ENCODE measurements at regions not wholly inside any gene's neighbourhood (a gene's known extent, or its start where the extent isn't known, plus 50 kb on each side); places are given as distances from the start of the nearest gene placed in this dataset.

DNA sequence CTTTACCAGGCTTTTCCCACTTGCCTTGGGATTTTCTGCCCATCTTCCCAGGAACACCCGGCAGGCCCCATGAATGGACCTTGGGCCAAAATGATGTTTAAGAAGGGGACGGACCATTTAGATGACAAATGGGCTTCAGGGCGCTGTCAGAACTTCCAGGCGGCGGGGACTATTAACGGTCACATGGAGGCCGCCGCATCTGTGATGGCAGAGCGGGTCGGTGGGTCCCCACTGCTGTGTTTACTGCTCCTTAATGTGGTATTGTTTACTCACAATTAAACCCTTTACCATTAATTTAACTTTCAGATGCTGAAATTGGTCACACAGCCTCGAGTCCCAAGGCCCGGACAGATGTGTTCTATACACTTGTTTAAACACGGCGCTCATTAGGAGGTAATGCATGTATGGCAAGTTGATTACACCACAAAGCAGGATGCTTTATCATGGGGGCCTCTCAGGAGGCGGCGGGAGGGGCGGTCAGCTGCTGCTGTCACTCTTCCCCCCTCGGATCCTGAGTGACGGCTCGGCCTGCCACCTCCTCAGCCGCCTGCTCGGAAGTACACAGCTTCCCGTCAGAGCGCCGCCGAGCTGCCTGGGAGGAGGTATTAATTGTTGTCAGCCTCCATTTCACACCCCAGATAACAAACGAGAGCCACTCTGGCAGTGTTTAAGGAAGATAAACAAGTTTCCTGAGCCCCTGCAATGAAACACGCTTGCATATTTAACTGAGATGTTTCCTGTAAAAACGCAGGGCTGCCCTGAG is 83.9 kb upstream of the IRX3 start:
- DNase-seq, result peak in 1 of 56 donors; percentile 1

DNA sequence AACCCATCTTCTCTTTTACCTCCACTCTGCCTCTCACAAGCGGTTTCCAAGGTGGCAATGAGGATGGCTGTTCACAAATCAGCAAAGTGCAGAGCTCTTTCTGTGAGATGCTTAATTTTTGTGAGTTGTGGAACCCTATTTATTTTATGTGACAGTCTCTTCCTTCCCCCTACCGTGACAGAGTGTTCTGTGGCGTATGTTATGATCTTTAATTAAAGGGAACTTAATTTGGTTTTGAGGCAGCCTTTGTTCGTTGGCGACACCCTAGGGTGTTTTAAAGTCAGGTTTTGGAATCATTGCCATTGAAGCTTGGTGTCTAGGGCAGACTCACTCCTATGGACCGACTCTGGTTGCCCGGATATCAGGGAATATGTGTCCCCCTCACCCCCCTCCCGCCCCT is 83.3 kb upstream of the IRX3 start:
- DNase-seq, result no peak

DNA sequence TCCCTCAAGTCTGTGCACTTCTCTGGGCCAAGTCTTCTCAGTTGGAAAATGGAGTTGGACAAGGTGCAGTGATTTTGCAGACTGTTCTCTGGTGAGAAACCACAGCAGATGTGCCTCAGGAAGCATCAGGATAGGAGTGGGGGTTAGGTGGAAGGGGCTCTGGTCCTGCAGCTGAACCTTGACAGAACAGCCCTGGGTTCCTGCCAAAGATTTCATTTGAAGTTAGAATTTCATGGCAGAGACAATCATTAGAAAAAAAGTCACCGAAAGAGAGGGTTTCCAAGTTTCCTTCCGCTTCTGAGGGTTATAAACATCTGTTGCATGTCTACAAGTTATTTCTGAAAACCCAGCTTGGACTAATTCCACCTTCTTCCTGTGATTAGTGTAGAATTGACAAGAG is 80.4 kb upstream of the IRX3 start:
- no peak for DNase-seq

DNA sequence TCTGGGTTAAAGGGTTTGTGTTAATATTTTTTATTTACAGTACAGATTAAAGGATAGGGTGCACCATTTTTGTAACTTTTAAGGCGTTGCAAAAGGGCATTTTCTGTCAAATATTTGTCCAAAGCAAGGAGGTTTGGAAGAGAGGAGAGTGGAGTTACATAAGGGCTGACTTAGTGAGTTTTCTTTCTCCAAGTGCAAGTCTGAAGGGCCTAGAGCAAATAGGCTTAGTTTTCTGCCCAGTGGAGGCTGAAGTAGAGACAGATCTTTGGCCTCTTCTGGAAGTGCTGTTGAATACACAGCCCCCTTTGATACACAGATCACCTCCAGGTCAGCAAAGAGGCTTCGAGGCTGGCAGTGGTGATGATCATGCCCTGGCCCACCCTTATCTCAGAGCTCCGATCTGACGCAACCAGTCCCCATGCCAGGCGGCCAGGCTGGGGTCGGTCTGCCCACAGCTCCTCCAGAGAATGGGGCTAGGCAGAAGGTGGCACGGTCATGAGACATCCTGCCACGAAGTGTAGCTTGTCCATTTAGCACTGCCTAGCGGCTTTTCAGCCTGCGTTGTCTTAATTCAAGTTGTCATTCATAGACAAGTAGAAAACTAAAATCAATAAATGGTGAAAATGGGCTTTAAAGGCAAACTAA is 79.5 kb upstream of the IRX3 start:
- DNase-seq, result no peak

DNA sequence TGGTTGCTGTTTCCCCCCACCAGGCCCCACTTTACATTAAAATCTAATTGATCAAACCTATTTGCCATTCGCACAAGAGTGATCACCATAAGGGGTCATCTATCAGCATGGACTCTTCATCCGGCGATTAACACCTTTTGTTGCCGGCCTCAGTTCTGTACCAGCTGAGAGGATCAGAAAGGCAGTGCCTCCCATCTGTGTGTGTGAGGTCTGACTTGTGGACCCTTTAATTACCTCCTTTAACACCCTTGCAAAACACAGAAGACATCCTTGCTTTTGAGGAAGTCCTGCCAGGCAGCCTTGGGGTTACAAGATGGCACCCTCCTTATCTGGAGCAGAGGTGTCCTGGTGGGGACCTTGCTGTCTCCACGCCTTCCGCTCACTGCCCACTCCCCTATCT is 77.2 kb upstream of the IRX3 start:
- no peak for DNase-seq

DNA sequence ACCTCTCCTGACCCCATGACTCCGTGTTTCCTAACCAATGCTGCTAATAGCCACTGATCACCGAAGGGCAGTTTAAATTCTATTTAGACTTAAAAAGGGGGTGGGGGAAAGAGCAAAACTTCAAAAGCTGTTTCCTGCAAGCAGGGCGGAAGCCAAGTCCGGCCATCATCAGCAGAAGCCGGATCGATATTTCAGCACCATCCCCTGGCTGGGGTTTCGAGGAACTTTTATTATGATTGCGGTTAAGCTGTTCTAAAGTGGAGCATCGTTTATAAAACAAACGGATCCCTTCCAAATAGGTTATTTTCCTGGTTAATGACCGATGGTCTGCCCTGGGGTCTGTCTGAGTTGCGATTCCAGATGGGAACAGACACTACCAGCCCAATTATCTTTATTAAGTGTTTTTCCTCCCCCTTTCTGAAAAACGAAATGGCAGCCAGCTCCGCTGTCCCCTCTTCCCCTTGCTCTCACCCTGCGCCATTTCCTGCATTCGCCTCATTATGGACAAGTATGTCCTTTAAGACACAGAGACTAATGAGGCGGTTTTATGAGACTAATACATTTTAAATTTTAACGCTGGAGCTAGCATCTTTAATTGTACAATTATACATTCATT is 76.1 kb upstream of the IRX3 start:
- no peak for DNase-seq

DNA sequence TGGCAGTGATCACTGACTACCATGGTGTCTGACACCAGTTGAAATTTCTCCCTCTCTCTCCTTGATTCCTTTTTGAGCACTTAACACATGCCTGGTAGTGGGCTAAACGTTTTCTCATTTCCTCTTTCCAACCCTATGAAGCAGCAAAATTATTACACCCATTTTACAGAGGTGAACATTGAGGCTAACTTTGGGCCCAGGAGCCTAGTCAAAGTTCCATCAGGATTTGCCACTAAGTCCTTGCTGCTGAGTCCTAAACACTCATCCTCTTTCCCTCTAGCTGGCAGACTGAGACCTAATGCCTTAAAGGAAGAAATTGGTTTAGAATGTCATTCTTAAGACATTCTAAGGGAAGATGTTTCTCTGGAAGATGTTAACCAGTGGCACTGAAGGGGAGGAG is 74.7 kb upstream of the IRX3 start:
- DNase-seq, result no peak

DNA sequence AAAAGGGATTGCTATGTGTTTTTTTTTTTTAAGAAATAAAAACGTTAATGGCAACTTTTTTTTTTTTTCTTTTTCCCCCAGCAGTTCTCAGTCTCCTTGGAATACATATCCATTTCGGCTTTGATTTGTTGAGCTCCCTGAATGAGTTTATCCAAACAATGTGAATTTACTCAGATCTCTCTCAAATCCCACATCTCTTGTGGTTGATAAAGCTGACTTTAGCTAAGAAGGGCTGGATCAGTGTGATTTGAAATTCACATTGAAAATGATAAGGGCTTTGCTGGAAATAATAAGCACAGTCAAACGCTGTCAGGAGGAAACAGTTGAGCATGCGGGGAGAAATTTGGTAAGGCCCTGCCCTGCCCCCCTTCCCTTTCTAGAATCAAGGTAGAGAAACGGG is 74.1 kb upstream of the IRX3 start:
- no peak for DNase-seq

DNA sequence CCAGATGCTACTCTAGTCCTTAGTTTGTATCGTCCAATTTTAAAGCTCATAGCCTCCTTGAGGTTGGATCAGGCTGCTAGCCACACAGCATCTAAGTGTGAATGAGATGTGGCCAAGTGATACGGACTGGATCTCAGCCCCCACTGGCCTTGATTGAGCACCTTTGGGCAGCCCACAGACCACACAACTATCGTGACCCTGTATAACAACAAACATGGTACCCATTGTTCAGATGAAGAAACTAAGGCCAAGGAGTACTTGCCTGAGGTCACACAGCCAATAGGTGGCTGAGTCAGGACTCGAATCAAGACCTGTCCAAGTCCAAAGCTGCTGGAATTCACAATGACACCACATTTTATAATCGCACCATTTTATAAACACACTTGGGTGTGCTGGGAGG is 73.0 kb upstream of the IRX3 start:
- no peak for DNase-seq

DNA sequence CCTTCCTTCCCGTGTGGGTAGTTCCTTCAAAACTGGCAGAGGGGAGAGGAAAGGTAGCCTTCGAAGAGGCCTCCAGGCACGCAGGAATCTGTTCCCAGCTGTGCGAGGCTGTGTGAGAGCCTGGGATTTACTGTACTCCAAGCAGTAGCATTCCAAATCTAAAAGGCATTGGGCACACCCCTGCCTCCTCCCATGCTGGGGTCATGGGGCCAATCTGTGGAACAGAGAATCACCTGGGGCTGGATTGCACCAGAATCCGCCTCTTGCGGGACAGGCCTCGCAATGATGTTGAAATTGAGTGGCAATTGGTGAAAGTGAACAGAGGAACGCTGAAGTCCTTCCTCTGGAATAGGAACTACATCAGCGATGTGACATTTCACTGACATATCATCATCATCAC is 72.5 kb upstream of the IRX3 start:
- DNase-seq, result no peak

DNA sequence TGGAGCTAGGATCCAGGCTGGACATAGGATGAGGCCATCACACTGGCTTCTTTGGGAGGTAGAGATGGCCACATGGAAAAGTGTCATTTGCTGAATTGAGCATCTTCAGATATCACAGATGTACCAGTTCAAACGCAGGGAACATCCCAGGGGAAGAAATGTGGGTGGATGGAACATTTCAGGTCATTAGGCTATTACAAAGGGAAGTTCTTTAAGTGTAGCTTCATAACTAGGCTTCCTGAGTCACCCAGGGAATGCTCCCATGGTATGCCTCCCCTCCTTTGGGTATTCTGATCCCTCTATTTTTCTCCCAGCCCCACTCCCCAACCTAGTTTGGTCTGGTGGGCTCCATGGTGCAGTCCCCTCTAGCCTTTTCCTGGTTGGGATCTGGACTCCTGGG is 69.8 kb upstream of the IRX3 start:
- DNase-seq, result no peak

DNA sequence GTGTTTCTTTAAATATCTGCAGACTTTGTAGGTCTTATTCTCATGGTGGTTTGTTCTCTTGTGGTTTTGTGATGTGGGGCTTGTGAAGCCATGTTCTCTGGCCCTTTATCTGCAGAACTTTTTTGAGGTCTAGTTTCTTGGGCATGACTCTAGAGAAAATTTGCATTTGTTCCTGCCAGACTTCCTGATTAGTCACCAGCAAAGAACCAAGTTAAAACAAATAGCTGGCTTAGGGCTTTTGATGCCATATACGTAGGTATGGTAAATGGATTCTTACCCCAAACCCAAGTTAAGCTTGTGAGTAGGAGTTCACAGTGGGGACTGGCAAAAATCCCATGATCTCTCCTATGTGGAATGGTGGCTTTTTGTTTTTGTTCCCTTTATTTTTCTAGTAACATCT is 68.7 kb upstream of the IRX3 start:
- DNase-seq, result no peak

DNA sequence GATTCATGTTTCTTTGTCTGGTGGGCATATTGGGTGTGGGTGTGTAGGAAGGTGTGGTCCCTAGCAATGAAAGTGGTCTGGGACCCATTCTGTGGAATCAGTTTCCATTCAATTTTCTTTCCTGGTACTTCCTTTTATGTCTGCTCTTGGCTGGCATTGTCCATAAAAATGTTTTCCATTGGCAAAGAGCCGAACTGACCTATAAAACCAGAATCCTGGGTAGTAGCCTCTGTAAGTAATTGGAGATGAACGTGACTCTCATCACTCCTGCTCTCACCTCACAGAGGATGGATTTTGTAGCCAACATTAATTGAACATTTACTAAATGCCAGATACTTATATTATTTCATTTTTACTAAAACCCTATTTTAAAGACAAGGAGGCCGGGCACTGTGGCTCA is 66.5 kb upstream of the IRX3 start:
- DNase-seq, result no peak

DNA sequence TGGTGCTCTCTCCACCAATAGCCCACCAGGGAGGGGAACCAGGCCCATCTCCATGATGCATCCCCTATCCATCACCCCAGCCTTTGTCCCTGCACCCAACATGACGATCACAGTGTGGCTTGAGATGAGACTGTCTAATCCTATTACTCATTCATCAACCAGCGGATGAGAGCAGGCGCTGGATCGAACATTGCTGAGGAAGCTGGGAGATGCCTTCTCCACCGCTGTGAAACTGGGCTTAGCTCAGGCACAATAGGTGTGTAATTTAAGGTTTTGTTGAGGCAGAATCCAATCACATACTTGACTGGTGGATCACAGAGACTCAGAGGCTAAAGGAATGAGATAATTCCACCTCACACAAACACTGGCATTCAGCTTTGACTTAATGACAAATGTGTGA is 64.6 kb upstream of the IRX3 start:
- DNase-seq, result no peak

DNA sequence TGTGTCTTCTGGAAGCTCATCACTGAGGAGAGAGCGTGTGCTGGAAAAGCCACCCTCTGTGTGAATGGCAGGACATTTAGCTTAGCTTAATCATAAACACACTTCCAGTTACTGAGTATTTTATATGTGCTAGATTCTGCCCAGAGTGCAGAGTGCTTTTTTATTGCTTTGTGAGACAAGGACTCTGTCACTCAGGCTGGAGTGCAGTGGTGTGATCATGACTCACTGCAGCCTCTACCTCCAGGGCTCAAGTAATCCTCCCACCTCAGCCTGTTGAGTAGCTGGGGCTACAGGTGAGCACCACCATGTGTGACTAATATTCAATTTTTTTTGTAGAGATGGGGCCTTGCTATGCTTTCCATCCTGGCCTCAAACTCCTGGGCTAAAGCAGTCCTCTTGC is 61.4 kb upstream of the IRX3 start:
- no peak for DNase-seq

DNA sequence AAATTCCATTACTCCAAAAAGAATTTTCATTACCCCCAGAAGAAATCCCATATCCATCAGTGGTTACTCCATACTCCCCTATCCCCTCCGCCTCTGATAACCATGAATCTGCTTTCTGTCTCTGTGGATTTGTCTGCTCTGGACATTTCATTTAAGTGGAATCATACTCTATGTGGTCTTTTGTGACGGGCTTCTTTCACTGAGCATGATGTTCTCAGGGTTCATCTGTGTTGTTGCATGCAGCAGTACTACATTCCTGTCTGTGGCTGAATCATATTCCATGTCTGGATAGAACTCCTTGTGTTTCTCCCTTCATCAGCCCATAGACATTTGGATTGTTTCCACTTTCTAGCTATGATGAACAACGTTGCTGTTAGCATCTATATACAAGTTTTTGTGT is 59.5 kb upstream of the IRX3 start:
- no peak for DNase-seq

DNA sequence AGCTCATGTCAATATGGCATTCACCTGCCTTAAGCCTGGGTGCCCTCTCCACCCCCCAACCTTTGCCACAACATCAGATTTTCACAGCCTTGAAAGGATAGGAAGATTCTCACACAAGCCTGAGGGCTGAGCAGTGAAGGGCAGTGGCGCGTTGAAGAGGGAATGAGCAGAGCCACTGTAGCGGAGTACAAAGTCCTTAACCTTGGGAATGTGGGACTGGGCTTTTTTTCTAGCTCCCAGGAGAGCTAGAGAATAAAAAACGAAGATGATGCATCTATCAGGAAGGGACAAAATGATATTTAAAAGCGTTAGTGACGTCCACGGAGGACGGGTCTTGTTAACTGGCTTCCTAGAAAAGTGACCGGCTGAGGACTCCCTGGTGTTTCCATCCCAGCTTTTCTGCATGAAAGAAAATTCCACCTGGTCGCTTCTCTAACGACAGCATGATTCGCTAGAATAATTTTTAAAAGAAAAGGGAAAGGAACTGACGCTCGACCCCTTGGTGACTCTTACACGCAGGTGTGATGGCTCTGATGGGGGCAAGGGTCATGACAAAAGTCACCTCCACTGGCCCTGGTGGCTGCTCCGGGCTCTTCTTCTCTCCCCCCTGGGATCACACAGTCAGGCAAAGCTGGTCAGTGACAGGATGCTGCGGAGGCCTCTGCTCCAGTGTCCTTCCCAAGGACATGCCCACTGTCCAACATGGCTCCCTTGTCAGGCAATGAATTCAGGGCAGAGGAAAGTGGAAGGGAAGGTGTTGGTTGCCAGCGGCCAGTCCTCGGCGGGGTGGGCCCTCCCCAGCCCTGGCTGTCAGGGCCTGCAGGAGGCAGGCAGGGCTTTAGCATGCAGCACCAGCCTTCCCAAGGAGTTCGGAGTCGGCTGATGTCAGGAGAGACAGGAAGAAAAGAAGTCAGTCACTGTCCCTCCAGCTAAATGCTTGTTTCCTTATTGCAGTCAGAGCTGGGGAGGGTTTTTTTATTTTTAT is 58.4 kb upstream of the IRX3 start:
- no peak for DNase-seq

DNA sequence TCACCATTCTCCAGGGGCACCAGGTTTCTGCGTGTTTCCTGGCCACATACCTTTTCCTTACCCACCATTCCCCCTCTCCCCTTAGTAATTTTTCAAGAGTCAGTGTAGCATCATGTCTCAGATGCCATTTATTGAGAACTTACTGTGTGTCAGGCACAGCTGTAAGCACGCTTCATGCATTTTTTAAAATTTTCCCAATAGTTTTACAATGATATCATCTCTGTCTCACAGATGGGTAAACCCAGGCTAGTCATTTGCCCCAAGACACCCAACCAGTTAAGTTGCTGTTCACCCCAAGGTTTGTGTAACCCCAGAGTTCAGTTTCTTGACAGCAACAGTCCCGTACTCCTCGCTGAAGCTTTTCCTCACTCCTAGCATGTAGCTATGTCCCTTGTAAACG is 56.4 kb upstream of the IRX3 start:
- no peak for DNase-seq

DNA sequence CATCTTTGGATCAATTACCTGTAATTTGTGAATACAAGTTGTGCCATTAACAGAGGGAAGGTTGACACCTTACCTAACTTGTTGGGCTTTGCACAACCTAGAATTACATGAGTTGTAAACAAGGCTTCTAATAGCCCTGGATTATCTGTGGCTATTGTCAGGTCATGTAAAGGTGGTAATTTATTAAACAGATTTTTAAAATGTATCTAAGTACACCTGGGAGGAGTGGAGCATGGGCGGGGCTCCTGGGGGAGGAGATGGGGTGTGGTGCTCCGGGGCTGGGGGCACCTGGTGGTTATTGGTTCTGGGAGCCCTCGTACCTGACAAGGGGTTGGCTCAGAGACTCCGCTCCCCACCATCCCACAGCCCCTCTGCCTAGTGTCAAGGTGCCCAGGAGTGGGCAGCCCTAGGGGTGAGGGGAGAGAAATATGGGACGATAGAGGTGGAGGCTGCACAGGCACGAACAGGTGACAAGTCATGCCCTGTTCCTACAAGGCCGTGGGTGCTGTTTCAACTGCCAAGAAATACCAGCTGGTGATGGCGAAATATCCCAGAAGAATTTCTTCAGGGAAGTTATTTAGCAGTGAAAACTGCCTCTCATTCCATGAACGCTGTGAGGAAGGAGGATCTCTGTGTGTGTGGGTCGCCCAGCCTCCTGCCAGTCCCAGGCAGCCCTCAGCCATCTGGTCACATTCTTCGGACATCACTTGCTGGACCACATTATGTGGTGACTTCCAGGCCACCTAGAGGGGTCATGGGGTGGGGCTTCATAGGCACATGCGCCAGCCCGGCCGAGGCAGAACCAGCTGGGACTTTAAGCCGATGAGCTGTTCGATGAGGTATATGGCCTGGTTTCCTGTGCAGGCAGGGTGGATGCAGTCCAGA is 55.5 kb upstream of the IRX3 start:
- no peak for DNase-seq

DNA sequence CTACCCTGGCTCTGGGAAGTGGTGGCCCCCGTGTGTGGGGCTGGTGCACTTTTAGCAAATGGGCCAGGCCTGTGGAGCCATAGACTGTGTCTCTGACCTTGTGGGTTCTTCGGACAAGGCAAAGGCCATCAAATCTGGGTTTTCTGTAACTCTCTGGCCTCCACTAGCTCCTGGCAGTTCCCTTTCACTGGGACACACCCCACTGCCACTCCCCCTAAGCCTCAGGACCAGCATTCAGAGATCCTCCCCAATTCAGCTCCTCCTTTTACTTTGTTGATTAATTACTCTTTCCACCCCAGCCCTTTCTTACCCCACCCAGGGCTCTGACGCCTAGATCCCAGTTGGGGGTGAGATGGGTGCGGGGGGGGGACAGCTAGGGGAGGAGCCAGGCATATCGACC is 53.9 kb upstream of the IRX3 start:
- DNase-seq, result no peak

Data from amygdala (tissue), 56 donors.